OCI-LY3 (cell line): ENCODE measurements at regions not wholly inside any gene's neighbourhood (a gene's known extent, or its start where the extent isn't known, plus 50 kb on each side); places are given as distances from the start of the nearest gene placed in this dataset.

ENCODE experiments used
- H2AFZ ChIP-seq: fragments of 200-600, 300-600 bp; shearing (Covaris generic); 2 replicates; pipeline ENCODE4 v1.6.0; 2014; ENCODE audit warnings: antibody characterized with exemption, low read depth, low read length
- H3K27ac ChIP-seq: fragments of 200-600, 300-600 bp; sonication (generic); 2 replicates; pipeline ENCODE4 v1.5.1; 2014; ENCODE audit warnings: mild to moderate bottlenecking, low read length, moderate library complexity, mixed read lengths
- H3K27me3 ChIP-seq: fragments of 200-600, 300-600 bp; sonication (generic); 2 replicates; pipeline ENCODE4 v1.6.1; 2014; ENCODE audit warnings: low read depth, low read length, mixed read lengths
- H3K36me3 ChIP-seq: fragments of 200-600, 300-600 bp; sonication (generic); replicated peaks from 2 replicates; pipeline ENCODE3; 2014; ENCODE audit warnings: low read depth, low read length, mixed read lengths
- H3K4me1 ChIP-seq: fragments of 300-600, 200-600 bp; sonication (generic); 2 replicates; pipeline ENCODE4 v1.6.1; 2014; ENCODE audit warnings: low read length, mixed read lengths
- H3K4me2 ChIP-seq: fragments of 200-600, 300-600 bp; sonication (generic); 2 replicates; pipeline ENCODE4 v1.6.1; 2014; ENCODE audit warnings: low read length, mixed read lengths
- H3K4me3 ChIP-seq: fragments of 300-600, 200-600 bp; sonication (generic); 2 replicates; pipeline ENCODE4 v1.5.1; 2014; ENCODE audit warnings: antibody characterized with exemption, mild to moderate bottlenecking, low read length, moderate library complexity
- H3K79me2 ChIP-seq: fragments of 300-600, 200-600 bp; shearing (Covaris generic); 2 replicates; pipeline ENCODE4 v1.6.1; 2014; ENCODE audit warnings: mild to moderate bottlenecking, low read length, mixed read lengths
- H3K9ac ChIP-seq: fragments of 300-600, 200-600 bp; shearing (Covaris generic); 2 replicates; pipeline ENCODE4 v1.6.0; 2014; ENCODE audit warnings: mild to moderate bottlenecking, low read length, moderate library complexity
- H3K9me3 ChIP-seq: fragments of 200-600, 300-600 bp; shearing (Covaris generic); 2 replicates; pipeline ENCODE4 v1.6.1; 2014; ENCODE audit warnings: low read length, mixed read lengths; ENCODE audit not compliant: insufficient read depth
- H4K20me1 ChIP-seq: fragments of 200-600, 300-600 bp; sonication (generic); 2 replicates; pipeline ENCODE4 v1.6.1; 2016; ENCODE audit warnings: low read length, mixed read lengths; ENCODE audit not compliant: insufficient read depth
- EZH2phosphoT487 ChIP-seq: fragments of 200-600 bp; shearing (Covaris generic); IDR thresholded peaks from 2 replicates; pipeline ENCODE4 v1.6.1; 2018; ENCODE audit warnings: antibody characterized with exemption, mixed run types, low read depth
- TF ChIP-seq, protein P1 (sequence below): fragments of 200-600, 300-600 bp; sonication (generic); IDR thresholded peaks from 2 replicates; pipeline ENCODE4 v1.5.1; 2014; ENCODE audit warnings: antibody characterized with exemption, low read length, low read depth

- H3K27me3 ChIP-seq = no peaks in the 10 kb centered on the region
- H3K9ac ChIP-seq = no peak overlapping the region
- no peak overlapping the region for H3K4me2 ChIP-seq
- no peaks in the 10 kb centered on the region for H3K4me1 ChIP-seq
- no peak overlapping the region for H3K4me3 ChIP-seq
- no peaks in the 10 kb centered on the region for H3K36me3 ChIP-seq
- no peak overlapping the region for H2AFZ ChIP-seq
- TF ChIP-seq, protein P1, sequence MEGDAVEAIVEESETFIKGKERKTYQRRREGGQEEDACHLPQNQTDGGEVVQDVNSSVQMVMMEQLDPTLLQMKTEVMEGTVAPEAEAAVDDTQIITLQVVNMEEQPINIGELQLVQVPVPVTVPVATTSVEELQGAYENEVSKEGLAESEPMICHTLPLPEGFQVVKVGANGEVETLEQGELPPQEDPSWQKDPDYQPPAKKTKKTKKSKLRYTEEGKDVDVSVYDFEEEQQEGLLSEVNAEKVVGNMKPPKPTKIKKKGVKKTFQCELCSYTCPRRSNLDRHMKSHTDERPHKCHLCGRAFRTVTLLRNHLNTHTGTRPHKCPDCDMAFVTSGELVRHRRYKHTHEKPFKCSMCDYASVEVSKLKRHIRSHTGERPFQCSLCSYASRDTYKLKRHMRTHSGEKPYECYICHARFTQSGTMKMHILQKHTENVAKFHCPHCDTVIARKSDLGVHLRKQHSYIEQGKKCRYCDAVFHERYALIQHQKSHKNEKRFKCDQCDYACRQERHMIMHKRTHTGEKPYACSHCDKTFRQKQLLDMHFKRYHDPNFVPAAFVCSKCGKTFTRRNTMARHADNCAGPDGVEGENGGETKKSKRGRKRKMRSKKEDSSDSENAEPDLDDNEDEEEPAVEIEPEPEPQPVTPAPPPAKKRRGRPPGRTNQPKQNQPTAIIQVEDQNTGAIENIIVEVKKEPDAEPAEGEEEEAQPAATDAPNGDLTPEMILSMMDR = no peak
- no peak for TF ChIP-seq EZH2phosphoT487
- H3K27ac ChIP-seq = no peak overlapping the region
- no peaks in the 10 kb centered on the region for H3K9me3 ChIP-seq
- no peaks in the 10 kb centered on the region for H4K20me1 ChIP-seq
- H3K79me2 ChIP-seq = no peaks in the 10 kb centered on the region
Measured at GRCh38 chr14:51410897-51411296, 170.8 kb downstream of the TMX1 start.

GRCh38 chr14:51419685-51420084 is 179.6 kb downstream of the TMX1 start:
- H3K79me2 ChIP-seq = no peaks in the 10 kb centered on the region
- no peaks in the 10 kb centered on the region for H4K20me1 ChIP-seq
- peaks cover 14% of the 10 kb centered on the region; the same call in 1 of the 2 replicates for H3K9me3 ChIP-seq
- peaks cover 2% of the 10 kb centered on the region for H3K36me3 ChIP-seq
- 0 out of 2 replicates have a peak overlapping the region, but pooled peaks have one; percentile 4 for H3K4me3 ChIP-seq
- TF ChIP-seq EZH2phosphoT487 = no peak
- TF ChIP-seq, protein P1 = no peak
- H3K4me1 ChIP-seq = peaks cover 17% of the 10 kb centered on the region
- no peak overlapping the region for H3K4me2 ChIP-seq
- H3K9ac ChIP-seq = no peak overlapping the region
- 0 out of 2 replicates have a peak overlapping the region, but pooled peaks have one; percentile 2 for H2AFZ ChIP-seq
- H3K27me3 ChIP-seq = no peaks in the 10 kb centered on the region
- no peak overlapping the region for H3K27ac ChIP-seq

DNA sequence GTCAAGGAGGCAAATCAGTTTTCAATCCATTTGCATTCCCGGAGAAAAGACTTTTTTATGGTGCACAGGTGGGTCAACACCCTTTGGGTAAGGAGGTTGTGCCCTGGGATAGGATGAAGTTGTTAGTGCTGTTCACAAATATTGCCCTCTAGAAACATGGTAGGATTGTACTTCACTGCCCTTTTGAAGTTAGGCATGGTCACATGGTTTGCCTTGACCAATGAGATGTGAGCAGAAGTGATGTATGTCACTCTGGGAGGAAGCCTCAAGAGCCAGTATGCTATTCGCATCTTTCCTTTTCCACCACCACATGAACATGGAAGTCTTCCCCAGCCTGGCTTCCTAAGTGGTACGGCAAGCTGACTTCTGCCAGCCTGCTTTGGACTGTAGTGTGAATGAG is 182.7 kb downstream of the TMX1 start:
- no peaks in the 10 kb centered on the region for H3K27me3 ChIP-seq
- H2AFZ ChIP-seq = no peak overlapping the region

GRCh38 chr14:51424041-51424440 is 184.0 kb downstream of the TMX1 start:
- H3K27me3 ChIP-seq = no peaks in the 10 kb centered on the region
- H3K79me2 ChIP-seq = no peaks in the 10 kb centered on the region

More for the DNA sequence above, 182.7 kb downstream of the TMX1 start:
- Histone ChIP-seq H3K4me3 (no peak overlapping the region), H3K36me3 (peaks cover 2% of the 10 kb centered on the region), H3K27ac (no peak overlapping the region), H3K9ac (no peak overlapping the region), H3K79me2 (no peaks in the 10 kb centered on the region), H3K4me1 (peaks cover 28% of the 10 kb centered on the region), H3K4me2 (no peak overlapping the region), H3K9me3 (peaks cover 14% of the 10 kb centered on the region; the same call in 1 of the 2 replicates), H4K20me1 (no peaks in the 10 kb centered on the region)
- TF ChIP-seq, protein P1 = no peak
- no peak for TF ChIP-seq EZH2phosphoT487

More at GRCh38 chr14:51424041-51424440, 184.0 kb downstream of the TMX1 start:
- H3K9ac ChIP-seq = 0 out of 2 replicates have a peak overlapping the region, but pooled peaks have one; percentile 10
- peaks cover 38% of the 10 kb centered on the region for H3K4me1 ChIP-seq
- H3K4me2 ChIP-seq = peak overlapping the region; percentile 61
- H2AFZ ChIP-seq = no peak overlapping the region
- no peak for TF ChIP-seq EZH2phosphoT487
- TF ChIP-seq, protein P1 = no peak
- no peaks in the 10 kb centered on the region for H4K20me1 ChIP-seq
- peaks cover 2% of the 10 kb centered on the region for H3K36me3 ChIP-seq
- H3K4me3 ChIP-seq = peak overlapping the region; percentile 15; the same call in 1 of the 2 replicates
- peak overlapping the region; percentile 25 for H3K27ac ChIP-seq
- peaks cover 14% of the 10 kb centered on the region; the same call in 1 of the 2 replicates for H3K9me3 ChIP-seq
